Testis (tissue), 2 donors: ENCODE measurements at regions not wholly inside any gene's neighbourhood (a gene's known extent, or its start where the extent isn't known, plus 50 kb on each side); places are given as distances from the start of the nearest gene placed in this dataset.

Source experiments
- CTCF ChIP-seq, 3 experiments: fragments of 450-650 bp in 2 of 3; fragments of 200-600 bp in 1 of 3; sonication (generic) in 1 of 3; IDR thresholded peaks; one replicate each; pipeline ENCODE4 v1.5.1; 2016 to 2019; ENCODE audit warnings: antibody characterized with exemption in 3 of 3, mild to moderate bottlenecking in 2 of 3, moderate library complexity in 1 of 3
- POLR2A ChIP-seq: fragments of 450-650 bp; IDR thresholded peaks from one replicate; pipeline ENCODE4 v1.6.1; 2017; ENCODE audit warnings: antibody characterized with exemption, mild to moderate bottlenecking, moderate library complexity

- no peak for TF ChIP-seq CTCF (IDR thresholded peaks at IDR 0.05)
- no peak for TF ChIP-seq POLR2A
These were observed 153.4 kb upstream of the MPDZ start for GRCh38 chr9:13432904-13433303.
